ENCODE measurements at regions not wholly inside any gene's neighbourhood (a gene's known extent, or its start where the extent isn't known, plus 50 kb on each side); places are given as distances from the start of the nearest gene placed in this dataset.

GRCh38 chr1:41977326-41977725 lies 58.6 kb upstream of the HIVEP3 start:
- in situ Hi-C loops (cut with MboI), result no loop called here
- WGBS (ENCODE audit: insufficient coverage, insufficient replicate concordance, low lambda C conversion rate, missing lambda C conversion rate), result 21% methylated on average over 4 of the region's 4 CpGs
- TF ChIP-seq TBL1XR1 (IDR thresholded peaks at IDR 0.05; ENCODE audit: low read depth, low read length) (no peak), ETV6 (conservative IDR thresholded peaks at IDR 0.05 in 1 of 2, IDR thresholded peaks at IDR 0.05 in 1 of 2; ENCODE audit: borderline replicate concordance in 1 of 2, low read depth in 1 of 2) (peak in 1 of 2 experiments; percentile 52; a peak in 1 of 4 replicates), TCF3 (IDR thresholded peaks at IDR 0.05; ENCODE audit: borderline replicate concordance, insufficient read depth, low read depth, low read length) (peak; percentile 69; the same call in 1 of the 2 replicates), BHLHE40 (IDR thresholded peaks at IDR 0.05; ENCODE audit: borderline replicate concordance in 1 of 2, low read depth in 2 of 2, low read length in 1 of 2) (no peak), FOS (IDR thresholded peaks at IDR 0.05; ENCODE audit: borderline replicate concordance, extremely low read depth, insufficient read length) (no peak), ZNF24 (IDR thresholded peaks at IDR 0.05) (no peak), BMI1 (IDR thresholded peaks at IDR 0.05; ENCODE audit: borderline replicate concordance) (no peak), ZSCAN29 (IDR thresholded peaks at IDR 0.05) (no peak), CHD4 (IDR thresholded peaks at IDR 0.05) (no peak), YBX1 (IDR thresholded peaks at IDR 0.05) (no peak), SP1 (IDR thresholded peaks at IDR 0.05; ENCODE audit: low read depth, low read length) (no peak), RUNX3 (IDR thresholded peaks at IDR 0.05; ENCODE audit: low read length) (no peak), TAF1 (IDR thresholded peaks at IDR 0.05; ENCODE audit: borderline replicate concordance, low read depth, low read length) (no peak), CBX5 (IDR thresholded peaks at IDR 0.05; ENCODE audit: low read depth) (no peak), NR2F1 (conservative IDR thresholded peaks at IDR 0.05) (no peak), MXI1 (IDR thresholded peaks at IDR 0.05; ENCODE audit: low read depth, low read length) (no peak), RBBP5 (conservative IDR thresholded peaks at IDR 0.05) (no peak), ZBTB33 (IDR thresholded peaks at IDR 0.05) (no peak), BACH1 (IDR thresholded peaks at IDR 0.05; ENCODE audit: borderline replicate concordance) (no peak), CHD2 (IDR thresholded peaks at IDR 0.05; ENCODE audit: borderline replicate concordance, low read depth, low read length) (no peak), TCF7 (IDR thresholded peaks at IDR 0.05; ENCODE audit: borderline replicate concordance) (no peak), IKZF1 (conservative IDR thresholded peaks at IDR 0.05) (peak; percentile 28; the same call in 1 of the 2 replicates), EED (IDR thresholded peaks at IDR 0.05; ENCODE audit: low read depth) (peak; percentile 50; the same call in 1 of the 2 replicates), SKIL (IDR thresholded peaks at IDR 0.05; ENCODE audit: low read depth, poor library complexity, severe bottlenecking) (no peak)

More at GRCh38 chr1:41977326-41977725, 58.6 kb upstream of the HIVEP3 start:
- no peaks in the 10 kb centered on the region for H3K27me3 ChIP-seq (replicated peaks in 1 of 2; ENCODE audit: control insufficient read depth in 2 of 2, insufficient read depth in 2 of 2, low read length in 1 of 2)
- ChIA-PET SMC1A (ENCODE audit: uncharacterized antibody, unreplicated experiment) (interaction anchor here (0.8 to 1.7 kb wide), 4 partner anchors 20 to 37 kb away, joined by 3 to 6 read pairs (median 3); no protein-coding TSS in a partner anchor), CTCF (interaction anchor here (0.7 to 1.3 kb wide), 4 partner anchors 12 to 50 kb away, joined by 3 to 4 read pairs (median 3); no protein-coding TSS in a partner anchor), POLR2A (interaction anchor here (1.1 kb wide), 1 partner anchor 19 kb away, joined by 3 read pairs; no protein-coding TSS in a partner anchor), RAD21 (ENCODE audit: unreplicated experiment) (interaction anchor here (1.1 to 1.4 kb wide), 2 partner anchors 27 to 57 kb away, joined by 3 read pairs; no protein-coding TSS in a partner anchor)
- H3K4me1 ChIP-seq (ENCODE audit: control insufficient read depth, insufficient read depth, low read length), result peaks cover 10% of the 10 kb centered on the region
- H3K9ac ChIP-seq (ENCODE audit: control insufficient read depth, insufficient read depth, low read length), result no peak overlapping the region
- intact Hi-C loops (cut with micrococcal nuclease; ENCODE audit: unreplicated experiment), result loop anchor here (1.0 kb wide), 1 partner anchor 58 kb away; no protein-coding TSS in a partner anchor
- no TSS peak for BruUV-seq (replicated peaks)
- no peaks in the 10 kb centered on the region for H3K9me3 ChIP-seq (replicated peaks; ENCODE audit: control insufficient read depth, insufficient read depth, low read length)
- no peak overlapping the region for H3K27ac ChIP-seq (ENCODE audit: control insufficient read depth, insufficient read depth)
- peak; percentile 70 for ATAC-seq
- H3K4me2 ChIP-seq (ENCODE audit: control insufficient read depth, insufficient read depth), result peak overlapping the region; percentile 12
- H3K4me3 ChIP-seq, result no peak overlapping the region
- no peaks in the 10 kb centered on the region for H4K20me1 ChIP-seq (ENCODE audit: control insufficient read depth, insufficient read depth)
- FAIRE-seq, result no peak
- no peaks in the 10 kb centered on the region for H3K36me3 ChIP-seq (ENCODE audit: control insufficient read depth in 2 of 2, insufficient read depth in 2 of 2, low read length in 1 of 2)
- H2AFZ ChIP-seq (ENCODE audit: control insufficient read depth, low read depth, low read length), result no peak overlapping the region
- no peak for DNase-seq (ENCODE audit: low read depth, low spot score)
- no peaks in the 10 kb centered on the region for H3K79me2 ChIP-seq (ENCODE audit: control insufficient read depth, insufficient read depth, low read length)

Data from GM12878 (cell line).